Omental fat pad (tissue), 3 donors: ENCODE measurements at regions not wholly inside any gene's neighbourhood (a gene's known extent, or its start where the extent isn't known, plus 50 kb on each side); places are given as distances from the start of the nearest gene placed in this dataset.

Source experiments
- ATAC-seq: fragments of 150-250 bp; one replicate; pipeline ENCODE4 v1.9.1; 2016; ENCODE audit warnings: mild to moderate bottlenecking, moderate library complexity; ENCODE audit not compliant: low FRiP score
- DNase-seq: peaks from one replicate; pipeline ENCODE4 v3.0.0-alpha.2; 2019; ENCODE audit warnings: low spot score
- TF ChIP-seq, protein P1 (sequence below), 3 donors: fragments of 450-650 bp; IDR thresholded peaks; one replicate each; pipeline ENCODE4 v1.5.1; 2016 to 2017; ENCODE audit warnings: antibody characterized with exemption in 3 of 3, mild to moderate bottlenecking in 3 of 3, moderate library complexity in 2 of 3

DNA sequence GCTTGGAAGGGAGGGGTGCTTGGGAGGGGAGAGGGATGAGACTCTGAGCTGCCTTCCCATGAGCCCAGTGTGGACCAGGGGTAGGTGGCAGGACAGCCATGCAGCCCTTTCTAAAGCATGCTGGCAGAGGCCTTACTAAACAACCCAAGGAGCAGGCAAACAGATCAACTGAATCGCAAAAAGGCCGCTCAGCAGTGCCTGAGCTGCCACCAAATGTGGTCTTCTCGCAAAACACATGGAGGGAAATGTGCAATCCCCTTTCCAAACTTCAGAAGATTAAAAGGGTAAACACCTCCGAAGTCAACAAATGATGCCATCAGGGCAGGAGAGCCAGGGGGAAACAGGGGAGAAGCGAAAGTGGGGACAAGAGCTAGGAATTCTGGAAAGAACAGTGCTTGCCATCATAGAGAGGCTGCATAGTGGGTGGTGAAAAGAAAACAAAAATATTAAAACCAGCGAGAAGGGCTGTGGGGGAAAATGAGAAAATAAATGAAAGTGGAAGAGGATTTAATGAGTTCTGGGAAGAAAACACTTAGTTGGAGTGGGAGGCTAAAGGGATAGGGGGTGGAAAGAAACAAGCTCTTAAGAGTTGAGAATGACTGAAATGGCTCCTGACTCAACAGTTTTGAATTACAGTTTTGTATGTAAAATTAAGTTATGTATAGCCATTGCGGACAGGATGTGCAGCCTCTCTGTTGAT lies 62.2 kb upstream of the ZNF32 start:
- DNase-seq (no peak), ATAC-seq (no peak)
- TF ChIP-seq, protein P1, sequence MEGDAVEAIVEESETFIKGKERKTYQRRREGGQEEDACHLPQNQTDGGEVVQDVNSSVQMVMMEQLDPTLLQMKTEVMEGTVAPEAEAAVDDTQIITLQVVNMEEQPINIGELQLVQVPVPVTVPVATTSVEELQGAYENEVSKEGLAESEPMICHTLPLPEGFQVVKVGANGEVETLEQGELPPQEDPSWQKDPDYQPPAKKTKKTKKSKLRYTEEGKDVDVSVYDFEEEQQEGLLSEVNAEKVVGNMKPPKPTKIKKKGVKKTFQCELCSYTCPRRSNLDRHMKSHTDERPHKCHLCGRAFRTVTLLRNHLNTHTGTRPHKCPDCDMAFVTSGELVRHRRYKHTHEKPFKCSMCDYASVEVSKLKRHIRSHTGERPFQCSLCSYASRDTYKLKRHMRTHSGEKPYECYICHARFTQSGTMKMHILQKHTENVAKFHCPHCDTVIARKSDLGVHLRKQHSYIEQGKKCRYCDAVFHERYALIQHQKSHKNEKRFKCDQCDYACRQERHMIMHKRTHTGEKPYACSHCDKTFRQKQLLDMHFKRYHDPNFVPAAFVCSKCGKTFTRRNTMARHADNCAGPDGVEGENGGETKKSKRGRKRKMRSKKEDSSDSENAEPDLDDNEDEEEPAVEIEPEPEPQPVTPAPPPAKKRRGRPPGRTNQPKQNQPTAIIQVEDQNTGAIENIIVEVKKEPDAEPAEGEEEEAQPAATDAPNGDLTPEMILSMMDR (IDR thresholded peaks at IDR 0.05), result no peak

DNA sequence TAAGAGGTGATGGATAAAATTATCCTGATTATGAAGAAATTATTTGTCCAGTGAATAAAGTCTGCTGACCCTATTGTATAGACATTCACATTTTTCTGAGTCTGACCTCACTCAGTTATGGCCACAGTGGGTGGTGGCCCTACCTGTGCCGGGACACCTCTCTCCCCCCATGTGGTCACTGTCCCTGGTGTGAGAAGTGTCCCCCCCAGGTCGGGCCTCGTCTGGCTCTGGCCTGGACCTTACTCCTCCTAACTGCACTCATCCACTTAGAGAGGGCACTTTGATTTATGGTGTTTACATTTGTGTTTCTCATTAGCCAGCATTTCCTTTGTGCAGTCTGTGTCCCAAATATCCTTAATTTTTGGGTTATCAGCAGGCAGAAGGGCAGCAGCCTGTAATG lies 59.6 kb upstream of the ZNF32 start:
- TF ChIP-seq, protein P1 (IDR thresholded peaks at IDR 0.05), result no peak
- ATAC-seq (no peak), DNase-seq (no peak)

DNA sequence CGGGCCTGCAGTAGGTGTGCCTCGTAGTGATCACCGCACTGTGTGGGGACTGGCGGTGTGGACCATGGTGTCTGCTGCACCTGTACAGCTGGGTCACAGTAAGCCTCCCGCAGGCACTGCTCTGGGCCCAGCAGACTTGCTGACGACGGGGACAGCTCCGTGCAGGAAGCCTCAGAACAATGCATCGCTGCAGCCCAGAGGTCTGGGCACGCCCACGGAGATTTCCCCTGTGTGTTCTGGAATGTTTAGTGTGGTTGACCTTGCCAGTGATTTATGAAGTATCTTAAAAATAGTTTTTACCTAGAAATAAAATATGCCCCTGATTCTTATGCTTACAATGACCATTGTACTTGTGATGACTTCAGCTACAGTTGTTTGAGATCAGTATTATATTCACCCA lies 59.1 kb upstream of the ZNF32 start:
- TF ChIP-seq, protein P1 (IDR thresholded peaks at IDR 0.05), result no peak
- DNase-seq (no peak), ATAC-seq (no peak)

DNA sequence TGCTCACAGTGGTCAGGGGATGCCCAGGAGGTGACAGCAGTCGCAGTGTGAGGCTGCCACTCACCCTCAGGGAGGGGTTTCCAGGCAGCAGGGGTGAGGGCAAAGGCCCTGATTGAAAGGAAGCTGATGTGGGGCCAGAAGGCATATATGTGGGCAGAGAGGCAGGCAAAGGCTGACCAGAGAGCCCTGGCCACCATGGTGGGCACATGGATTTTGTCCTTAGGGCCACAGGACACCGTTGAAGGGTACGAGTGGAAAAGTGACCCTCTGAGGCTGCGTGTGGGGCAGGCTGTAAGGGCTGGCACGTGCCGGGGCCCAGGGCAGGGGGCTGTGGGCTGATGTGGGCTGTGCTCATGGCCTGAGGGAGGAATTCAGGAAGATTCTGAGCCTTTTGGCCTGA lies 57.5 kb upstream of the ZNF32 start:
- ATAC-seq, result no peak
- TF ChIP-seq, protein P1 (IDR thresholded peaks at IDR 0.05), result no peak
- DNase-seq, result no peak

DNA sequence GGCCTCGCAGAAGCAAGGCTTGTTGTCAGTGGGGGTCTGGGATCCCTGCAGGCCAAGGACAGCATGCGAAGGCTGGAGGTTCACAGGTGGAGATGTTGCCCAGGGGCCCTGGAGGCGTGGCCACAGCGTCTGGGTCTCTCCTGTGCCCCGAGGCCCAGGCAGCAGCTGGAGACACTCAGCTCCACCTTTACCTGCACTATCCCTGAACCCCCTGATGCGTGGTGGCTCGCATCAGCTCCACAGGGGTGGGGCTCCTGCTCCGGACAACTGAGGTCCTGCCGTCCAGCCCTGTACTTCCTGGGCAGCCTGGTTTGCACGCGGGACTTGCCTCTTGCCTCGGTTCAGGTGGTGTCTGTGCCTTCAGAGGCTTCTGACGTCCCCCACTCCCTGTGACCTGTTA lies 54.6 kb upstream of the ZNF32 start:
- ATAC-seq (no peak), DNase-seq (no peak)
- TF ChIP-seq, protein P1 (IDR thresholded peaks at IDR 0.05), result no peak

DNA sequence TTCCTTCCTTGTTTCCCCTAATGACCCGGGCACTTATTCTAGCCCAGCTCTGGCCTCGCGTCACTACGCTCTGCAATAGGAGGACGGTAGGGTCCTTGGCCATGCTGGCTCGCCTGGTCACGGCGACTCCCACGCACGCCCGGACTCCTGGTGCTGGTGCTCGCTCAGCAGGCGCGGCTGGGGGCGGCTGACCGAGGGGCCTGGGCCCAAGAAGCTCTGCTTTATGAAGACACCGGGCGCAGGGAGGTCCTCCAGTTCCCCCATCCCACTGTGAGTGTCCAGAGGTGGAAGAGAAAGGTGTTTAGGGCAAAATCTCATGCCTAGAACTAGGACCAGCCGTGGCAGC lies 54.2 kb upstream of the ZNF32 start:
- ATAC-seq (no peak), DNase-seq (no peak)
- TF ChIP-seq, protein P1 (IDR thresholded peaks at IDR 0.05), result no peak

DNA sequence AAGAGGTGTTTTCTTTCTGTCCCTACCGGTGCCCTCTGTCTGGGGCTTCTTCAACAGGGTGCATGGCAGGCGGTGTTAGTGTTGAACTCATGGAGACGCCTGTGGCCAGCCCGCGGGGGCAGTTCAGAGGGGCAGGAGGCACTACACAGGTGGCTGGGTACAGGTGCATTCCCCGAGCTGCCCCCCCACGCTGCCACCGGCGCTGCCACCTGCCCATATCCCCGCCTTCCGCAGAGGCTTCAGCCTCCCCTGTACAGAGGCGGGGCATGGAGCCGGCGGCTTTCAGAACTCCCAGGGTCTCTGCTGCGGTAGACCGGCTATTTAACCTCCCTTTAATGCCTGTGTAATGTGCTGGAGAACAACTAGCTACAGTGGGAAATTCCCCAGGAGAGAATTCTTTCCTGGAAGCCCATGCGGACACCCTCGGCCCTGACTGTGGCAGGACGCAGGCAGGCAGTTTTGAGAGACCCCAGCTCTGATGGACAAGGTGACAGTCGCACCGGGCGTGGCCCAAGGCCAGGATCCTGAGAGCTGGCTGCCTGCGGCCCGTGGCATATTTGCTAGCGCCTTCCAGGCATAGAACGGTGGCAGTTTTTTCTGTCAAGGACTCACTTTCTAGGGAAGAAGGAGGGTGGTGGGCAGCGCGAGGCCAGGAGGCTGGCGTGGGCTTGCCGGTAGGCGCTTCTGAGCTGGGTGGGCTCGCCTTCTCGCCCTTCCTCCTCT lies 53.7 kb upstream of the ZNF32 start:
- no peak for DNase-seq
- TF ChIP-seq, protein P1 (IDR thresholded peaks at IDR 0.05), result no peak
- no peak for ATAC-seq
